A673 (cell line): ENCODE measurements at regions not wholly inside any gene's neighbourhood (a gene's known extent, or its start where the extent isn't known, plus 50 kb on each side); places are given as distances from the start of the nearest gene placed in this dataset.

Source experiments
- EZH2 ChIP-seq: fragments of 200-600 bp; sonication (generic); IDR thresholded peaks from 2 replicates; pipeline ENCODE4 v1.6.1; 2017; ENCODE audit warnings: borderline replicate concordance, low read depth, mild to moderate bottlenecking, mixed read lengths, antibody characterized with exemption, low read length; ENCODE audit not compliant: poor library complexity, severe bottlenecking
- TF ChIP-seq, protein P1 (sequence below): fragments of 300-800, 200-600 bp; sonication (generic); conservative IDR thresholded peaks from 2 replicates; pipeline ENCODE4 v1.5.1; 2017; ENCODE audit warnings: low read depth, mild to moderate bottlenecking, antibody characterized with exemption, low read length, moderate library complexity, mixed read lengths

DNA sequence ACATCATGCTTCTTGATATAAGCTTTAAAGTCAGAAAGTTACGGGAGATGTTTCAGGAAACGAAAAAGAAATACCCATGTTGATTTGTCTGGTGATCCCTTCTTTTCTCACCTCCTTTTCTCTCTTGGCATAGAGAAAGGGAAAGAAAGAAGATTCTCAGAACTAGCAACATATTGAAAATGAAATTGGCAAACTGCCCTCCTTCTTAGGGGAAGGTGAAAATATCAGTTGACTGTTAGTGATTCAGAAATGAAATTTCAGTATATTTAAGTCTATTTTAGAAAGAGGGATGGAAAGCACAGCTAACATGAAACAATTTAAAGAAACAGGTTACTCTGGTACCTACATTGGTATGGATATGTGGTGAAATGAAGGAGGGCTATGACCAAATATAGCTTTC is 918.1 kb downstream of the METTL15 start:
- TF ChIP-seq, protein P1, sequence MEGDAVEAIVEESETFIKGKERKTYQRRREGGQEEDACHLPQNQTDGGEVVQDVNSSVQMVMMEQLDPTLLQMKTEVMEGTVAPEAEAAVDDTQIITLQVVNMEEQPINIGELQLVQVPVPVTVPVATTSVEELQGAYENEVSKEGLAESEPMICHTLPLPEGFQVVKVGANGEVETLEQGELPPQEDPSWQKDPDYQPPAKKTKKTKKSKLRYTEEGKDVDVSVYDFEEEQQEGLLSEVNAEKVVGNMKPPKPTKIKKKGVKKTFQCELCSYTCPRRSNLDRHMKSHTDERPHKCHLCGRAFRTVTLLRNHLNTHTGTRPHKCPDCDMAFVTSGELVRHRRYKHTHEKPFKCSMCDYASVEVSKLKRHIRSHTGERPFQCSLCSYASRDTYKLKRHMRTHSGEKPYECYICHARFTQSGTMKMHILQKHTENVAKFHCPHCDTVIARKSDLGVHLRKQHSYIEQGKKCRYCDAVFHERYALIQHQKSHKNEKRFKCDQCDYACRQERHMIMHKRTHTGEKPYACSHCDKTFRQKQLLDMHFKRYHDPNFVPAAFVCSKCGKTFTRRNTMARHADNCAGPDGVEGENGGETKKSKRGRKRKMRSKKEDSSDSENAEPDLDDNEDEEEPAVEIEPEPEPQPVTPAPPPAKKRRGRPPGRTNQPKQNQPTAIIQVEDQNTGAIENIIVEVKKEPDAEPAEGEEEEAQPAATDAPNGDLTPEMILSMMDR: no peak
- no peak for TF ChIP-seq EZH2
